D721Med (cell line): ENCODE measurements at regions not wholly inside any gene's neighbourhood (a gene's known extent, or its start where the extent isn't known, plus 50 kb on each side); places are given as distances from the start of the nearest gene placed in this dataset.

Source experiments
- DNase-seq: peaks from one replicate; pipeline ENCODE4 v3.0.0; 2011; ENCODE audit warnings: low spot score; ENCODE audit not compliant: insufficient read length
- FAIRE-seq: peaks from 2 replicates; lab custom pipeline; 2011; peaks lifted over from hg19 to GRCh38; lab: Jason Lieb, UNC
- TF ChIP-seq, protein P1 (sequence below): IDR thresholded peaks from 2 replicates; pipeline ENCODE4 v1.5.1; 2012; ENCODE audit warnings: mild to moderate bottlenecking, control low read depth; ENCODE audit not compliant: insufficient read depth; ENCODE audit errors: missing control alignments

DNA sequence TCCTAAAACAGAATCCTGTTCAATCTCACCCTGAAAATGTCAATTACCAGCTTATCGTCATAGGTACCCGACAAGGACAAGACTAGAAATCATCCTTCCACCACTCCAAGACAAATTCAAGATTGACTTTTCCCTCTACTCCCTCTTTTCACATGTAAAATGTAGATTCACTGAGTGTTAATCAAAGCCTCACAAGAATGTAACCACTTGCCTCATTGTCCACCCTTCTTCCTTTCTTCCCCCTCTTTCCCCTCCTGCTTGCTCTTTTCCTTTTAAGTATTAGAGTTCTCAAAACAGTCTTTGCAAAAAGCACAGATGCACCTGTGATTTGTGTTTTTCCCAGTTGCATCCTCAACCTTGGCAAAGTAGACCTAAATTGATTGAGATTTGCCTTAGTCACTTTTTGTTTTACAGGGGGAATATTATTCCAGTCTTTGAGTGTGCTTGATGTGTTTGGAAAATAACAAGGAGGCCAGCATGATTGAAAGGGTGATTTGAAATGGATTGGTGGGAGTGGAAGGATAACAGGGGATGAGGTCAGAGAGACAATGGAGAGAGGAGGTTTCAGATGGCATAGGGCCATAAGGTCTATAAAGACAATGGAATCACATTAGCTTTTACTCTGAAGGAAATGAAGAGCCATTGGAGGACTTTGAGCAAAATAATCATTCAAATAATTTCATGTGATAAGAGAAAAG is 231.3 kb upstream of the TYRP1 start:
- FAIRE-seq (no peak), DNase-seq (no peak)
- TF ChIP-seq, protein P1, sequence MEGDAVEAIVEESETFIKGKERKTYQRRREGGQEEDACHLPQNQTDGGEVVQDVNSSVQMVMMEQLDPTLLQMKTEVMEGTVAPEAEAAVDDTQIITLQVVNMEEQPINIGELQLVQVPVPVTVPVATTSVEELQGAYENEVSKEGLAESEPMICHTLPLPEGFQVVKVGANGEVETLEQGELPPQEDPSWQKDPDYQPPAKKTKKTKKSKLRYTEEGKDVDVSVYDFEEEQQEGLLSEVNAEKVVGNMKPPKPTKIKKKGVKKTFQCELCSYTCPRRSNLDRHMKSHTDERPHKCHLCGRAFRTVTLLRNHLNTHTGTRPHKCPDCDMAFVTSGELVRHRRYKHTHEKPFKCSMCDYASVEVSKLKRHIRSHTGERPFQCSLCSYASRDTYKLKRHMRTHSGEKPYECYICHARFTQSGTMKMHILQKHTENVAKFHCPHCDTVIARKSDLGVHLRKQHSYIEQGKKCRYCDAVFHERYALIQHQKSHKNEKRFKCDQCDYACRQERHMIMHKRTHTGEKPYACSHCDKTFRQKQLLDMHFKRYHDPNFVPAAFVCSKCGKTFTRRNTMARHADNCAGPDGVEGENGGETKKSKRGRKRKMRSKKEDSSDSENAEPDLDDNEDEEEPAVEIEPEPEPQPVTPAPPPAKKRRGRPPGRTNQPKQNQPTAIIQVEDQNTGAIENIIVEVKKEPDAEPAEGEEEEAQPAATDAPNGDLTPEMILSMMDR, result no peak

GRCh38 chr9:12462861-12463260 is 230.3 kb upstream of the TYRP1 start:
- FAIRE-seq (no peak), DNase-seq (no peak)
- TF ChIP-seq, protein P1, result no peak

DNA sequence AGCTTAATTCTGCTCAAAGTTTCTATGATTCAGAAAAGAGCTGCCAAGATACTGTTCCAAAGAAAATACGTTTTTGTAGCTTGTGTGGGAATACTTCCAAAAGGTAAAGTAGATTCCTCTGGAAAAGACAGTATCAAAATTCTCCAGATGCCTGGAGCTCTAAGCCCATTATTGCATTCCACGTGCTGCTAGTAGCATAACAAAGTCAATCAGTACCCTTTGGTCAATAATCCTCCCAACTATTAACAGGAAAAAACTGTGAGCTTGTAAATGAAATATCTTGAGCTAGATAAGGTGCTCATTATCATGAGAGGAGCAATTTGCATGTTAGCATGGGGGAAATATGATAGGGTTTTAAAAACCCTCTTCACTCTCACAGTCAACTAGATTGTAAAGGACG is 229.5 kb upstream of the TYRP1 start:
- DNase-seq (no peak), FAIRE-seq (no peak)
- TF ChIP-seq, protein P1, result no peak

DNA sequence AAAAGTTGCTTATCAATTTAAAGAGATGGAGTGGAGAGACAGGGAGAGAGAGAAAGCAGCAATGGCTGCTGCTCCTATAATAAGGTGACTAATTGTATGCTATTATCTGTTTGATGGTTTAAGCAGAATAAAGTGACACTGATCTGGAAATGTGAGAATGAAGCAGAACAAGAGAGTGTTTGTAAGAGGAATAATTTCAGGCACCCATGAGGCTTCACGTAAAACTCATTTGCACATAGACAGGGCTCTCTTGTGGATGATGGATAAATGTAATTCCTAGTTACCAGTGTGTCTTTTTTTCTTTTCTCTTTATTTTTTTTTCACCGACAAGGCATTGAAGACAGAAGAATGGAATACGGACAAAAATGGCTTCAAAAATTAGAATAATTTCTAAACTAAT is 228.8 kb upstream of the TYRP1 start:
- DNase-seq (no peak), FAIRE-seq (no peak)
- TF ChIP-seq, protein P1, result no peak

- TF ChIP-seq, protein P1, result peak; percentile 70
- DNase-seq (no peak), FAIRE-seq (peak; percentile 60)
Observed at GRCh38 chr9:12464910-12465512, 228.2 kb upstream of the TYRP1 start.

- TF ChIP-seq, protein P1, result no peak
- DNase-seq (no peak), FAIRE-seq (no peak)
Observed at GRCh38 chr9:12469084-12469483, 224.1 kb upstream of the TYRP1 start.

GRCh38 chr9:12494411-12494810 is 198.8 kb upstream of the TYRP1 start:
- DNase-seq, result no peak
- TF ChIP-seq, protein P1, result no peak
- FAIRE-seq, result no peak
